ENCODE measurements at regions not wholly inside any gene's neighbourhood (a gene's known extent, or its start where the extent isn't known, plus 50 kb on each side); places are given as distances from the start of the nearest gene placed in this dataset.

DNA sequence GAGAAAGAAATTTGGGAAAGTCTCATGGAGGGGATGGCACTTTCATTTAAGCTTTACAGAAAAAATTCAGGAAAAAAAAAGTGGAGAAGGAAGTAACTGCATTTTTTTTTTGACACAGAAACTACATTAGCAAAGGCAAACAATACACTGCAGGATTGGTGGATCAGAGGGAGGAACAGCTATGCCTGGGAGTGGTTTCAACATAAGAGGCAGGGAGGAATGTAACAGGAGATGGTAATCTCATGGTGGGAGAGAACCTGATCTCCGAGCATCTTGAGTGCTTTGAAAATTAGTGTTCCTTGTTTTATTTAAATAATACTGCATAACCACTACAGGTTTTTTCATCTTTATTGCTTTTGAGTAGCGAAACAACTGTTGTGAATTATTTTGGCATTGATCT lies 249.4 kb downstream of the FAM170A start:
- TF ChIP-seq EZH2 (IDR thresholded peaks at IDR 0.05; ENCODE audit: borderline replicate concordance, low read depth, low read length, poor library complexity, severe bottlenecking), result no peak
- TF ChIP-seq, protein P1, sequence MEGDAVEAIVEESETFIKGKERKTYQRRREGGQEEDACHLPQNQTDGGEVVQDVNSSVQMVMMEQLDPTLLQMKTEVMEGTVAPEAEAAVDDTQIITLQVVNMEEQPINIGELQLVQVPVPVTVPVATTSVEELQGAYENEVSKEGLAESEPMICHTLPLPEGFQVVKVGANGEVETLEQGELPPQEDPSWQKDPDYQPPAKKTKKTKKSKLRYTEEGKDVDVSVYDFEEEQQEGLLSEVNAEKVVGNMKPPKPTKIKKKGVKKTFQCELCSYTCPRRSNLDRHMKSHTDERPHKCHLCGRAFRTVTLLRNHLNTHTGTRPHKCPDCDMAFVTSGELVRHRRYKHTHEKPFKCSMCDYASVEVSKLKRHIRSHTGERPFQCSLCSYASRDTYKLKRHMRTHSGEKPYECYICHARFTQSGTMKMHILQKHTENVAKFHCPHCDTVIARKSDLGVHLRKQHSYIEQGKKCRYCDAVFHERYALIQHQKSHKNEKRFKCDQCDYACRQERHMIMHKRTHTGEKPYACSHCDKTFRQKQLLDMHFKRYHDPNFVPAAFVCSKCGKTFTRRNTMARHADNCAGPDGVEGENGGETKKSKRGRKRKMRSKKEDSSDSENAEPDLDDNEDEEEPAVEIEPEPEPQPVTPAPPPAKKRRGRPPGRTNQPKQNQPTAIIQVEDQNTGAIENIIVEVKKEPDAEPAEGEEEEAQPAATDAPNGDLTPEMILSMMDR (conservative IDR thresholded peaks at IDR 0.05; ENCODE audit: low read depth, low read length), result no peak
